ENCODE measurements at regions not wholly inside any gene's neighbourhood (a gene's known extent, or its start where the extent isn't known, plus 50 kb on each side); places are given as distances from the start of the nearest gene placed in this dataset.

DNA sequence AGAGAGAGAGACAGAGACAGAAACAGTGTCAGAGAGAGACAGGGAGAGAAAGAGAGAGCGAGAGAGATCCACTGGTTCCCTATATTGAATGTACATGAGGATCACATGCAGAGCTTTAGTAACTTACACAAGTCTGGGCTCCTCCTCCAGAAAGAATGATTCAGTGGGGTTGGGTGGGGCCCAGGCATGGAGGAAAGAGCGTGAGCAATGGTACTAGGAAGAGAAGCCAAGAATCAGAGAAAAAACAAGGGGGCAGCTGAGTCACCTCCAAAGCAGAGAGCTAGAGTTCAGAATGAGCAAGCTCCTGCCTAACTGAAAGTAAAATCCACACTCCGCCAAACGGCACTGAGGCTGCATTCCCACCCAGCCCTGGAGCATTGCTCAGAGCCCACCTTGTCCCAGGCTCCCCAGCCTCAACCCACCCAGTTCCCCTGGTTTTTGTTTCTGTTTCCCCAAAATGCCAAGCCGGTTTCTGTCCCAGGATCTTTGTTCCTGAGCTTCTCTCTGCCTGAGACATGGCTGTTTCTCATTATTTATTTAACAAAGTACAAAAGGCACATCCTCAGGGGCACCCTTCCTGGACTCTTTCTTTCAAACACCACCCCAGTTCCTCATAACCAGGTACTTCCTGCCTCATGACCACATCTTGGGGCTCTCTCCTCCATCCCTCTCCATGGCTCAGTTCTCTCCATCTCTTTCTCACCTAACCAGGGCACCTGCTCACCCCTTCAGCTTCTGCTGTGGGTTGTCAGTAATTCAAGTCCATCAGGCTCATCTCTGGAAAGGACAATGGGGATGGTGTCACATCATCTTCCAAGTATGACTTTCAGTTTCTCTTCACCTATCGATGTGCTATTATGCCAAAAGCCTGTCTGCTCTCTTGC lies 670.3 kb upstream of the TBX3 start:
- TF ChIP-seq, protein P1, sequence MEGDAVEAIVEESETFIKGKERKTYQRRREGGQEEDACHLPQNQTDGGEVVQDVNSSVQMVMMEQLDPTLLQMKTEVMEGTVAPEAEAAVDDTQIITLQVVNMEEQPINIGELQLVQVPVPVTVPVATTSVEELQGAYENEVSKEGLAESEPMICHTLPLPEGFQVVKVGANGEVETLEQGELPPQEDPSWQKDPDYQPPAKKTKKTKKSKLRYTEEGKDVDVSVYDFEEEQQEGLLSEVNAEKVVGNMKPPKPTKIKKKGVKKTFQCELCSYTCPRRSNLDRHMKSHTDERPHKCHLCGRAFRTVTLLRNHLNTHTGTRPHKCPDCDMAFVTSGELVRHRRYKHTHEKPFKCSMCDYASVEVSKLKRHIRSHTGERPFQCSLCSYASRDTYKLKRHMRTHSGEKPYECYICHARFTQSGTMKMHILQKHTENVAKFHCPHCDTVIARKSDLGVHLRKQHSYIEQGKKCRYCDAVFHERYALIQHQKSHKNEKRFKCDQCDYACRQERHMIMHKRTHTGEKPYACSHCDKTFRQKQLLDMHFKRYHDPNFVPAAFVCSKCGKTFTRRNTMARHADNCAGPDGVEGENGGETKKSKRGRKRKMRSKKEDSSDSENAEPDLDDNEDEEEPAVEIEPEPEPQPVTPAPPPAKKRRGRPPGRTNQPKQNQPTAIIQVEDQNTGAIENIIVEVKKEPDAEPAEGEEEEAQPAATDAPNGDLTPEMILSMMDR (IDR thresholded peaks at IDR 0.05; ENCODE audit: low read depth, low read length), result no peak
- in situ Hi-C loops (cut with HindIII; ENCODE audit: low sequenced_read_pairs), result no loop called here
- peak overlapping the region; percentile 41 for H3K4me3 ChIP-seq (ENCODE audit: low read depth, low read length)
- DNase-seq (ENCODE audit: low read depth, low spot score), result peak; percentile 98

DNA sequence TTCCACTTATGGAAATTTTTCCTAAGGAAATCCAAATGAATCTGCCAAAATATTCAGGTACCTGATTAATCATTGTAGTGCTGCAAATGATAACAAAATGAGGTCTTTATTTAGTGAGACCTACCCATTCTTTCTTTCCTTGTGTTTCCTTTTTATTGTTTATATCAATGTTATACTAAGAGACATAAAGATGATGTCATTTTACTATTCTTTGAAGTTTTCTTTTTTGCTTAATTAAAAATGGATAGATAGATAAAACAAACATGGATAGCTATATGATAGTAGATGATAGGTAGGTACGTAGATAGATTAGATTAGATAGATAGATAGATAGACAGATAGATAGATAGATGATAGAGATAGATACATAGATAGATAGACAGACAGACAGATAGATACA lies 669.5 kb upstream of the TBX3 start:
- no peak for DNase-seq (ENCODE audit: low read depth, low spot score)
- TF ChIP-seq, protein P1 (IDR thresholded peaks at IDR 0.05; ENCODE audit: low read depth, low read length), result no peak
- no peak overlapping the region for H3K4me3 ChIP-seq (ENCODE audit: low read depth, low read length)
- in situ Hi-C loops (cut with HindIII; ENCODE audit: low sequenced_read_pairs), result no loop called here

DNA sequence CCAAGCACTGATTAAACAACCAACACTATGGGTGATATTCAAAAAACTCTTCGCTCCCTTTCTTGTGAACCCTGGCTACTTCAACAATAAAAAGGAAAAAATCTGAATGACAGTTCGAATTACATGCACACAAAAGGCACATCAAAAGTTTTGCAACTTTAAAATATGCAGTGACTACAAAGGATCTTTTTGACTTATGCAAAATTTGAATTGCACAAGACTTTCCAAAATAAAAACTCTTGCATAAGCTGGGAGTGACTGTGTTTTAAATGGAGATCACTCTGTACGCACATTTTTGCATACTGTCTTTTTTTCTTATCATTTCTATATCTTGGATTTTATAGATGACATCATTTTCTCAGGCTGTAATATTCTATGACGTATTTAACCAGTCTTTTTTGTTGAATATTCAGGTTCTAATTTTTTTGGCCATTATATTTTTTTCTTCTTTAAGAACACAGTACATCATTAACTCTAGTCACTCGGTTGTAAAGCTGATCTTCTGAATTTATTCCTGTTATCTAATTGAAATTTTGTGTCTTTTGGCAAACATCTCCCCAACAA lies 667.6 kb upstream of the TBX3 start:
- TF ChIP-seq, protein P1 (IDR thresholded peaks at IDR 0.05; ENCODE audit: low read depth, low read length), result no peak
- DNase-seq (ENCODE audit: low read depth, low spot score), result no peak
- H3K4me3 ChIP-seq (ENCODE audit: low read depth, low read length), result no peak overlapping the region
- in situ Hi-C loops (cut with HindIII; ENCODE audit: low sequenced_read_pairs), result no loop called here

DNA sequence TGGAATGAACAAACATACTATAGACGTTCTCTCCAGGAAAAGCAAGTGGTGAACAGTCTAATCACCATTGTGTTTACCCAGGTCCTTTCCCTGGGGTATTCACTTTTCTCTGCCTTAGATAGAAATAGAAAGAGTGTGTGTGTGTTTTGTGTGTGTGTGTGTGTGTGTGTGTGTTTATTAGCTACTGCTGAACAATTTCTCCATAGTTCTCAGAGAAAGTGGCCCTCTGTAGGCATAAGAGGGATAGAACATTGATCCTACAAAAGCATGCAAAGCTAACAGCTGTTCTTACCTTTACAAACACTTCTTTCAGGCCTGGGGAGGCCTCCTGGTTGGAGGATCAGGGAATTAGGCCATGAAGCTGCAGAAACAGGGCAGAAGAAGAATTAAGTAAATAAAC lies 665.7 kb upstream of the TBX3 start:
- in situ Hi-C loops (cut with HindIII; ENCODE audit: low sequenced_read_pairs), result no loop called here
- DNase-seq (ENCODE audit: low read depth, low spot score), result no peak

DNA sequence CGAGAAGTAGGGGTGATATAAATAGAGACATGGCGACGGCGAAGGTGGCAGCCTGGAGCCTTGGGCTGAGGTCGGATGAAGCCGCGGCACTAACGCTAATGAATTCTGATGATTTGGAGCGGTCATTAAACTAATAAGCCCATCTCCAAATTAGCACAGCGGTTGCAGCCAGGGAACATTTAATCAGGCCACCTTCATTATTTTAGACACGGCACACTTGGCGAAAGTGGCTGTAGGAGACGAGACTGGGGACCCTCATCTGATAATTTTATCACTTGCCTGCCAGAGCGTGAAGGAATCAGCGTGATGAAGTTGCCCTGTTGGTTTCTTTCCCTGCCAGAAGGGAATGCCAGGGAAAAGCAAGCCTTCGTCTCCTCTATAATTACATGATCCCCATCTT lies 664.3 kb upstream of the TBX3 start:
- in situ Hi-C loops (cut with HindIII; ENCODE audit: low sequenced_read_pairs), result no loop called here
- no peak for DNase-seq (ENCODE audit: low read depth, low spot score)
- TF ChIP-seq, protein P1 (IDR thresholded peaks at IDR 0.05; ENCODE audit: low read depth, low read length), result no peak
- no peak overlapping the region for H3K4me3 ChIP-seq (ENCODE audit: low read depth, low read length)

More for the DNA sequence above, 665.7 kb upstream of the TBX3 start:
- no peak overlapping the region for H3K4me3 ChIP-seq (ENCODE audit: low read depth, low read length)
- TF ChIP-seq, protein P1 (IDR thresholded peaks at IDR 0.05; ENCODE audit: low read depth, low read length), result no peak

DNA sequence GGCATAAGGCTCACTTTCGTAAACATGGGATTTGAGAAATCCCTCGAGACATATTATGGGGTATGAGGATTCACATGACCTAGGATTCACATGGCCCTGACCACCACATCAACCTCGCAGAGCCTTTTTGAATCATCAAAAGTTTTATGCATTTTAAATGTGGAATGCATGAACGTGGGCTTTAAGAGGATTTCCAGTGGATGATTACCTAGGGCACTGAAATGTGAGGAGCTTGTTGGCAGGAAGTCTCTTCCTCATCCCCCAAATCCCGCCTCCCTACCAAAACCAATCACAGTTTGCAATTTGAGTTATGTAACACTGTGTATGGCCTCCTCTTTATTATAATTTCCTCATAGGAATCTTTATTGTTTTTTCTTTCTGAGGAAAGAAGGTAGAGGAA lies 659.6 kb upstream of the TBX3 start:
- no peak for DNase-seq (ENCODE audit: low read depth, low spot score)
- TF ChIP-seq, protein P1 (IDR thresholded peaks at IDR 0.05; ENCODE audit: low read depth, low read length), result no peak
- in situ Hi-C loops (cut with HindIII; ENCODE audit: low sequenced_read_pairs), result no loop called here
- H3K4me3 ChIP-seq (ENCODE audit: low read depth, low read length), result no peak overlapping the region

Data from astrocyte of the spinal cord (primary cell).